Parathyroid adenoma (tissue), 2 donors: ENCODE measurements at regions not wholly inside any gene's neighbourhood (a gene's known extent, or its start where the extent isn't known, plus 50 kb on each side); places are given as distances from the start of the nearest gene placed in this dataset.

Source experiments
- H2AFZ ChIP-seq: fragments of 300-600 bp; sonication (generic); one replicate; pipeline ENCODE4 v1.7.0; 2017; ENCODE audit warnings: antibody characterized with exemption, mild to moderate bottlenecking
- H3K27ac ChIP-seq: fragments of 300-600 bp; sonication (generic); one replicate; pipeline ENCODE4 v1.7.0; 2017
- H3K27me3 ChIP-seq: fragments of 300-600 bp; sonication (generic); one replicate; pipeline ENCODE4 v1.7.0; 2017; ENCODE audit warnings: low read length; ENCODE audit not compliant: control insufficient read depth, insufficient read depth
- H3K36me3 ChIP-seq: fragments of 300-600 bp; sonication (generic); one replicate; pipeline ENCODE4 v1.7.0; 2017; ENCODE audit warnings: low read length; ENCODE audit not compliant: control insufficient read depth, insufficient read depth
- H3K4me1 ChIP-seq: fragments of 300-600 bp; sonication (generic); one replicate; pipeline ENCODE4 v1.7.0; 2017; ENCODE audit warnings: control low read depth
- H3K4me2 ChIP-seq: fragments of 300-600 bp; sonication (generic); one replicate; pipeline ENCODE4 v1.7.0; 2017; ENCODE audit warnings: low read length
- H3K4me3 ChIP-seq: fragments of 300-600 bp; sonication (generic); one replicate; pipeline ENCODE4 v1.7.0; 2017; ENCODE audit warnings: low read depth, low read length
- H3K79me2 ChIP-seq: fragments of 300-600 bp; sonication (generic); one replicate; pipeline ENCODE4 v1.7.0; 2017; ENCODE audit warnings: control low read depth
- H3K9ac ChIP-seq: fragments of 300-600 bp; sonication (generic); one replicate; pipeline ENCODE4 v1.7.0; 2017; ENCODE audit warnings: mild to moderate bottlenecking
- H3K9me3 ChIP-seq: fragments of 300-600 bp; sonication (generic); one replicate; pipeline ENCODE4 v1.7.0; 2017; ENCODE audit warnings: low read length; ENCODE audit not compliant: control insufficient read depth
- CTCF ChIP-seq: fragments of 300-600 bp; sonication (generic); IDR thresholded peaks from one replicate; pipeline ENCODE4 v1.7.0; 2017; ENCODE audit warnings: antibody characterized with exemption, mild to moderate bottlenecking
- donor health status: primary hyperparathyroidism.

- H3K4me3 ChIP-seq = no peak overlapping the region
- H2AFZ ChIP-seq = no peak overlapping the region
- no peaks in the 10 kb centered on the region for H3K79me2 ChIP-seq
- H3K27me3 ChIP-seq = no peaks in the 10 kb centered on the region
- no peak overlapping the region for H3K4me2 ChIP-seq
- TF ChIP-seq CTCF = no peak
- H3K36me3 ChIP-seq = no peaks in the 10 kb centered on the region
- no peak overlapping the region for H3K9ac ChIP-seq
- no peaks in the 10 kb centered on the region for H3K9me3 ChIP-seq
- H3K4me1 ChIP-seq = peaks cover 2% of the 10 kb centered on the region
- H3K27ac ChIP-seq = no peak overlapping the region
Observed at GRCh38 chr3:76582632-76583378, 457.1 kb upstream of the ROBO2 start.

GRCh38 chr3:76585794-76586392 is 454.0 kb upstream of the ROBO2 start:
- H3K79me2 ChIP-seq = no peaks in the 10 kb centered on the region
- TF ChIP-seq CTCF = peak; percentile 42
- H3K4me2 ChIP-seq = no peak overlapping the region
- no peaks in the 10 kb centered on the region for H3K9me3 ChIP-seq
- no peak overlapping the region for H2AFZ ChIP-seq
- H3K27ac ChIP-seq = no peak overlapping the region
- no peaks in the 10 kb centered on the region for H3K4me1 ChIP-seq
- H3K4me3 ChIP-seq = no peak overlapping the region
- no peak overlapping the region for H3K9ac ChIP-seq
- H3K27me3 ChIP-seq = no peaks in the 10 kb centered on the region
- H3K36me3 ChIP-seq = no peaks in the 10 kb centered on the region

GRCh38 chr3:76586471-76586870 is 453.4 kb upstream of the ROBO2 start:
- Histone ChIP-seq H3K4me2 (no peak overlapping the region), H3K27me3 (no peaks in the 10 kb centered on the region), H3K4me1 (no peaks in the 10 kb centered on the region), H3K27ac (no peak overlapping the region), H3K36me3 (no peaks in the 10 kb centered on the region), H2AFZ (no peak overlapping the region), H3K4me3 (no peak overlapping the region), H3K9me3 (no peaks in the 10 kb centered on the region), H3K9ac (no peak overlapping the region), H3K79me2 (no peaks in the 10 kb centered on the region)
- no peak for TF ChIP-seq CTCF

GRCh38 chr3:76610150-76610549 is 429.7 kb upstream of the ROBO2 start:
- no peak for TF ChIP-seq CTCF
- Histone ChIP-seq H3K9ac (no peak overlapping the region), H3K79me2 (no peaks in the 10 kb centered on the region), H3K27me3 (no peaks in the 10 kb centered on the region), H3K27ac (no peak overlapping the region), H3K4me3 (no peak overlapping the region), H3K9me3 (no peaks in the 10 kb centered on the region), H3K4me1 (no peaks in the 10 kb centered on the region), H3K4me2 (no peak overlapping the region), H3K36me3 (no peaks in the 10 kb centered on the region), H2AFZ (no peak overlapping the region)

GRCh38 chr3:76615719-76616118 is 424.2 kb upstream of the ROBO2 start:
- no peaks in the 10 kb centered on the region for H3K4me1 ChIP-seq
- H3K27ac ChIP-seq = no peak overlapping the region
- TF ChIP-seq CTCF = no peak
- H3K27me3 ChIP-seq = no peaks in the 10 kb centered on the region
- H2AFZ ChIP-seq = no peak overlapping the region
- H3K36me3 ChIP-seq = no peaks in the 10 kb centered on the region
- no peak overlapping the region for H3K9ac ChIP-seq
- no peaks in the 10 kb centered on the region for H3K9me3 ChIP-seq
- no peak overlapping the region for H3K4me3 ChIP-seq
- no peaks in the 10 kb centered on the region for H3K79me2 ChIP-seq
- no peak overlapping the region for H3K4me2 ChIP-seq
